Heart right ventricle (tissue), 16 donors: ENCODE measurements at regions not wholly inside any gene's neighbourhood (a gene's known extent, or its start where the extent isn't known, plus 50 kb on each side); places are given as distances from the start of the nearest gene placed in this dataset.

Experiments used
- ATAC-seq, 8 donors: fragments of 200-7000 bp; cut with Tn5 transposase; one replicate each; pipeline ENCODE4 v1.9.1; 2020; ENCODE audit warnings: mild to moderate bottlenecking in 8 of 8, moderate library complexity in 8 of 8, moderate number of reproducible peaks in 1 of 8
- DNase-seq, 2 donors: peaks; one replicate each; pipeline ENCODE4 v3.0.0-alpha.2; 2020
- H3K27ac ChIP-seq, 10 donors: fragments of 200-600 bp; sonication (generic) in 2 of 10; one replicate each; pipeline versions ENCODE4 v1.5.0 to v1.8.0; 2020 to 2022; ENCODE audit warnings: mild to moderate bottlenecking in 3 of 10
- H3K27me3 ChIP-seq, 7 donors: fragments of 200-600 bp; one replicate each; pipeline ENCODE4 v1.8.0; 2021 to 2022; ENCODE audit warnings: mild to moderate bottlenecking in 2 of 7
- H3K36me3 ChIP-seq, 9 donors: fragments of 200-600 bp; sonication (generic) in 1 of 9; one replicate each; pipeline versions ENCODE4 v1.5.0 to v1.8.0; 2020 to 2022; ENCODE audit warnings: mild to moderate bottlenecking in 2 of 9
- H3K4me1 ChIP-seq, 9 donors: fragments of 200-600 bp; sonication (generic) in 1 of 9; one replicate each; pipeline versions ENCODE4 v1.5.0 to v1.8.0; 2020 to 2022; ENCODE audit warnings: mild to moderate bottlenecking in 4 of 9
- H3K4me3 ChIP-seq, 10 donors: fragments of 200-600 bp; sonication (generic) in 2 of 10; one replicate each; pipeline versions ENCODE4 v1.5.0 to v1.8.0; 2020 to 2022; ENCODE audit warnings: mild to moderate bottlenecking in 7 of 10, moderate library complexity in 2 of 10
- H3K9me3 ChIP-seq, 11 donors: fragments of 200-600 bp in 10 of 11; sonication (generic) in 2 of 11; one replicate each; pipeline versions ENCODE4 v1.5.0 to v1.8.0; 2013 to 2022; ENCODE audit warnings: mild to moderate bottlenecking in 2 of 11, control low read depth in 1 of 11, moderate library complexity in 1 of 11
- WGBS, 2 donors: extraction: QIAGEN DNeasy Blood & Tissue Kit; methylation state at CpG; one replicate each; pipeline ENCODE4 v1.1.7; 2013; ENCODE audit warnings: inconsistent platforms in 1 of 2; 5-methylcytosine and 5-hydroxymethylcytosine counted together
- intact Hi-C, 10 donors: fragments of 100-400 bp; cut with DNase I; formaldehyde crosslinking; loops; one replicate each; pipeline versions ENCODE4 v1.11.1 to v1.14.2; 2022
- TF ChIP-seq, protein P1 (sequence below), 9 donors: fragments of 200-600 bp; sonication (generic) in 2 of 9; IDR thresholded peaks; one replicate each; pipeline versions ENCODE4 v1.5.0 to v1.8.0; 2021 to 2022; ENCODE audit warnings: antibody characterized with exemption in 9 of 9, mild to moderate bottlenecking in 5 of 9, moderate library complexity in 1 of 9
- donor health status: Arrhythmogenic right ventricular cardiomyopathy.
- donor health status: ischemic (EF 13 %, LVEDD 7.1; RV severe dilation, severe dysfunction).
- donor health status: healthy with polysubstance abuse.
- donor health status: DM: no; HTN: yes; CAD: no.
- donor health status: DM: no; HTN: no; CAD: no.
- donor health status: ischemic (EF 25% LVEDD 6.9; RV normal size, moderate dysfunction).
- donor health status: ischemic (EF 25% LVEDD 5.7; RV mildly dilated, moderate dysfunction).
- donor health status: healthy.
- donor health status: DM: yes; HTN: yes; CAD: no.
- donor health status: Ischemic cardiomyopathy.
- donor health status: ischemic (EF 35%, LVEDD 5.7; RV mildly dilated, moderate dysfunction).
- donor health status: nonischemic (EF 11% LVEDD 7.7; RV severe dilation, severe dysfunction).
- donor health status: DM: yes; HTN: yes; CAD: no.
- donor health status: PGD.
- donor health status: ischemic (EF 29% LVEDD 5.4; RV normal size, mild dysfunction).
- donor health status: nonischemic (EF 23%, LVEDD 6.1; RV moderate dilation, normal function).

DNA sequence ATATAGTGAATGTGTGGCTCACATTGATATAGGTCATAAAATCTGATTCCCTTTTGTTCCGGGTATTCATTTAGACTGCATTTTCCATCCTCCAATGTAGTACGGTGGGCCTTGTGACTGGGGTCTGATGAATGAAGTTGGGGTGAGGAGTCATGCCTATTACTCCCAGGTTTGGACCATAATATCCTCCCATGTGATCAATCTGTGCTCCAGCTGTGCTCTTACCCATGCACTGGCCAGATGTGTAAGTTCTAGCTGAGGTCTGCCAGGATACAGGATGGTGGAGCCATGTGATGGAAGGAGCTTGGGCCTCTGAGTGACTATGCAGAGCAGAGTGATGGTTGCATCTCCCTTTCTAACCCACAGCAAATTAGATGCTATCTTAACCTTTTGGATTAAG lies 1034.0 kb upstream of the TMEM132C start:
- H3K4me3 ChIP-seq = no peak overlapping the region
- H3K4me1 ChIP-seq = peaks cover 0 to 5% (median 0%) of the 10 kb centered on the region in 9 donors
- H3K27me3 ChIP-seq = peaks cover 0 to 8% (median 0%) of the 10 kb centered on the region in 7 donors
- 45 to 89% methylated on average over 2 of the region's 2 CpGs for WGBS, 2 donors
- DNase-seq (no peak), ATAC-seq (no peak)
- H3K9me3 ChIP-seq = peaks cover 0 to 5% (median 0%) of the 10 kb centered on the region in 11 donors
- TF ChIP-seq, protein P1, sequence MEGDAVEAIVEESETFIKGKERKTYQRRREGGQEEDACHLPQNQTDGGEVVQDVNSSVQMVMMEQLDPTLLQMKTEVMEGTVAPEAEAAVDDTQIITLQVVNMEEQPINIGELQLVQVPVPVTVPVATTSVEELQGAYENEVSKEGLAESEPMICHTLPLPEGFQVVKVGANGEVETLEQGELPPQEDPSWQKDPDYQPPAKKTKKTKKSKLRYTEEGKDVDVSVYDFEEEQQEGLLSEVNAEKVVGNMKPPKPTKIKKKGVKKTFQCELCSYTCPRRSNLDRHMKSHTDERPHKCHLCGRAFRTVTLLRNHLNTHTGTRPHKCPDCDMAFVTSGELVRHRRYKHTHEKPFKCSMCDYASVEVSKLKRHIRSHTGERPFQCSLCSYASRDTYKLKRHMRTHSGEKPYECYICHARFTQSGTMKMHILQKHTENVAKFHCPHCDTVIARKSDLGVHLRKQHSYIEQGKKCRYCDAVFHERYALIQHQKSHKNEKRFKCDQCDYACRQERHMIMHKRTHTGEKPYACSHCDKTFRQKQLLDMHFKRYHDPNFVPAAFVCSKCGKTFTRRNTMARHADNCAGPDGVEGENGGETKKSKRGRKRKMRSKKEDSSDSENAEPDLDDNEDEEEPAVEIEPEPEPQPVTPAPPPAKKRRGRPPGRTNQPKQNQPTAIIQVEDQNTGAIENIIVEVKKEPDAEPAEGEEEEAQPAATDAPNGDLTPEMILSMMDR (IDR thresholded peaks at IDR 0.05) = no peak
- H3K36me3 ChIP-seq = no peaks in the 10 kb centered on the region
- H3K27ac ChIP-seq = no peak overlapping the region
- intact Hi-C loops = no loop called here

DNA sequence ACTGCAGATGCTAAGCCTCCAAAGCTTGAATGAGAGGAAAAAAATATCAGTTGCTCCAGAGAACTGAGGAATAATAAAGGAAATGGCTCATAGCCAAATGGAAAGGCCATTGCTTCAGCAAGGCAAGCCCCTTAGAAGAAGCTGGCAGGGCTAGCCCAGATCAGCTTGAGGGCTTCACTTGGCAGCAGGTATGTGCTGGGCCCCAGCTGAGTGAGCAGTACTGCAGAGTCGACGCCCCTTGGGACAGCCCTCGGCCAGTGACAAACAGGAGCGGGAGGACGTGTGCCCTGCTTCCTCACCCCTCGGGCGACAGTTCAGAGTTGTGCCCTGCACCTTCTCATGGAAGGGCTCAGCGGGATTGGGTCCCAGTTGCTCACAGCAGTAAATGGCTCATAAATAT lies 1031.2 kb upstream of the TMEM132C start:
- H3K9me3 ChIP-seq = peaks cover 0 to 5% (median 0%) of the 10 kb centered on the region in 11 donors
- intact Hi-C loops = no loop called here
- WGBS, 2 donors = 65 to 73% methylated on average over 8 of the region's 8 CpGs
- no peak for ATAC-seq
- H3K27ac ChIP-seq = no peak overlapping the region
- H3K36me3 ChIP-seq = no peaks in the 10 kb centered on the region
- no peak for DNase-seq
- H3K4me1 ChIP-seq = peaks cover 0 to 13% (median 0%) of the 10 kb centered on the region in 9 donors
- H3K4me3 ChIP-seq = no peak overlapping the region
- TF ChIP-seq, protein P1 (IDR thresholded peaks at IDR 0.05) = no peak
- peaks cover 0 to 15% (median 0%) of the 10 kb centered on the region in 7 donors for H3K27me3 ChIP-seq

DNA sequence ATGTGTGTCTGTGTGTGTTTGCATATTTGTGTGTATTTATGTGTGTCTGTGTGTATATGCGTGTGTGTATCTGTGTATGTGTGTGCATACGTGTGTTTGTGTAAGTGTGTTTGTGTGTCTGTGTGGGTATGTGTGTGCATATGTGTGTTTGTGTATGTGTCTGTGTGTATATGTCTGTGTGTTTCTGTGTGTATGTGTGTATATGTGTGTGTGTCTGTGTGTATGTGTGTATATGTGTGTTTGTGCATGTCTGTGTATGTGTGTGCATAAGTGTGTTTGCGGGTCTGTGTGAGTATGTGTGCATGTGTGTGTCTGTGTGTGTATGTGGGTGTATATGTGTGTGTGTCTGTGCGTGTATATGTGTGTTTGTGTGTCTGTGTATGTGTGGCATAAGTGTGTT lies 1030.5 kb upstream of the TMEM132C start:
- intact Hi-C loops = no loop called here
- H3K4me1 ChIP-seq = peaks cover 0 to 13% (median 0%) of the 10 kb centered on the region in 9 donors
- DNase-seq (no peak), ATAC-seq (no peak)
- TF ChIP-seq, protein P1 (IDR thresholded peaks at IDR 0.05) = no peak
- H3K4me3 ChIP-seq = no peak overlapping the region
- peak overlapping the region in 1 of 10 donors; percentile 40 for H3K27ac ChIP-seq
- no peaks in the 10 kb centered on the region for H3K36me3 ChIP-seq
- peaks cover 0 to 4% (median 0%) of the 10 kb centered on the region in 11 donors for H3K9me3 ChIP-seq
- peaks cover 0 to 18% (median 0%) of the 10 kb centered on the region in 7 donors for H3K27me3 ChIP-seq
- 71 to 80% methylated on average over 4 of the region's 4 CpGs for WGBS, 2 donors

DNA sequence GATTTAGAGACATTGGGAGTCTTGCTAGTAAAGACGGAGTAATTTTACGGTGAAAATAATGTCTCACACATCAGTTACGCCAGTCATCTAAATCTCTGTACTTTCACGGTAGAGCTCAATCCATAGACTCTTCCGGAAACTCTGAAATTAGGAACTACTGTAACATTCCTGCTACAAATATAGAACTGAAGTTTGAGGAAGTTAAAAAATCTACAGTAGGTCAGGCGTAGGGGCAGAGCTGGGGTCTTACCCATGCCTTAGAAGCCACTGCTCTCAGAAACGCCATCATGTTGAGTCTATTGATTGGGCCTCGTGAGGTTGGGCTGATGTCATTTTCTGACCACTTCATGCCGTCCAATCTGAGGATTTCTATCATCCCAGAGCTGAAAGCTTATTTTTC lies 1029.8 kb upstream of the TMEM132C start:
- Histone ChIP-seq H3K4me1 (peaks cover 0 to 13% (median 0%) of the 10 kb centered on the region in 9 donors), H3K27ac (peak overlapping the region in 1 of 10 donors; percentile 40), H3K27me3 (peaks cover 0 to 22% (median 0%) of the 10 kb centered on the region in 7 donors), H3K4me3 (no peak overlapping the region), H3K36me3 (no peaks in the 10 kb centered on the region), H3K9me3 (no peaks in the 10 kb centered on the region)
- WGBS, 2 donors = 86 to 87% methylated on average over 9 of the region's 9 CpGs
- ATAC-seq (no peak), DNase-seq (no peak)
- intact Hi-C loops = no loop called here
- TF ChIP-seq, protein P1 (IDR thresholded peaks at IDR 0.05) = no peak
